ENCODE measurements at regions not wholly inside any gene's neighbourhood (a gene's known extent, or its start where the extent isn't known, plus 50 kb on each side); places are given as distances from the start of the nearest gene placed in this dataset.

GRCh38 chr5:152056931-152057330, 132.3 kb upstream of the GLRA1 start:
- TF ChIP-seq POLR2AphosphoS5 (IDR thresholded peaks at IDR 0.05; ENCODE audit: low read depth, low read length) (no peak), POLR2A (IDR thresholded peaks at IDR 0.05; ENCODE audit: low read depth, low read length) (no peak)
